AG09319 (cell line): ENCODE measurements at regions not wholly inside any gene's neighbourhood (a gene's known extent, or its start where the extent isn't known, plus 50 kb on each side); places are given as distances from the start of the nearest gene placed in this dataset.

Experiments used
- DNase-seq: peaks from one replicate; pipeline ENCODE4 v3.0.0-alpha.2; 2010; ENCODE audit warnings: low read depth; ENCODE audit errors: extremely low read depth
- TF ChIP-seq, protein P1 (sequence below): IDR thresholded peaks from 2 replicates; pipeline ENCODE4 v1.5.1; 2011; ENCODE audit warnings: low read depth, mild to moderate bottlenecking, inconsistent platforms, low read length, moderate library complexity

DNA sequence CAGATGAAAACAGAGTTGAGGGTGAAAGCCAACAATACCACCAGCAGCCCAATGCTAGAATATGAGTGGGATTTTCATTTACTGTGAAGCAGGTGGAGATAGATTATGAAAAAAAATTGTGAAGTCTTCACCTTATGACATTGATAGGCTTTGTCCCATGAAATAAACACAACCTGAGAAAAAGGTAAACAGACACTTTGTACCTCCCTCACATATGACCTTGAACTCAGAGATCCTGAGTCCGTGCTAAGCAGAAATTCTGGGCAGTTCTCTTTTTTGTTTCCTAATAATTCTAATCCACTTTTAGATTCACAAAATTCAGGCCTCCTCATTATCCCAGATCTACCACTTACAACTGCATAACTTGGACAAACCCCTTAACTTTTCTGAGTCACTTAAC, 127.3 kb upstream of the RORB start:
- no peak for DNase-seq
- TF ChIP-seq, protein P1, sequence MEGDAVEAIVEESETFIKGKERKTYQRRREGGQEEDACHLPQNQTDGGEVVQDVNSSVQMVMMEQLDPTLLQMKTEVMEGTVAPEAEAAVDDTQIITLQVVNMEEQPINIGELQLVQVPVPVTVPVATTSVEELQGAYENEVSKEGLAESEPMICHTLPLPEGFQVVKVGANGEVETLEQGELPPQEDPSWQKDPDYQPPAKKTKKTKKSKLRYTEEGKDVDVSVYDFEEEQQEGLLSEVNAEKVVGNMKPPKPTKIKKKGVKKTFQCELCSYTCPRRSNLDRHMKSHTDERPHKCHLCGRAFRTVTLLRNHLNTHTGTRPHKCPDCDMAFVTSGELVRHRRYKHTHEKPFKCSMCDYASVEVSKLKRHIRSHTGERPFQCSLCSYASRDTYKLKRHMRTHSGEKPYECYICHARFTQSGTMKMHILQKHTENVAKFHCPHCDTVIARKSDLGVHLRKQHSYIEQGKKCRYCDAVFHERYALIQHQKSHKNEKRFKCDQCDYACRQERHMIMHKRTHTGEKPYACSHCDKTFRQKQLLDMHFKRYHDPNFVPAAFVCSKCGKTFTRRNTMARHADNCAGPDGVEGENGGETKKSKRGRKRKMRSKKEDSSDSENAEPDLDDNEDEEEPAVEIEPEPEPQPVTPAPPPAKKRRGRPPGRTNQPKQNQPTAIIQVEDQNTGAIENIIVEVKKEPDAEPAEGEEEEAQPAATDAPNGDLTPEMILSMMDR, result no peak

DNA sequence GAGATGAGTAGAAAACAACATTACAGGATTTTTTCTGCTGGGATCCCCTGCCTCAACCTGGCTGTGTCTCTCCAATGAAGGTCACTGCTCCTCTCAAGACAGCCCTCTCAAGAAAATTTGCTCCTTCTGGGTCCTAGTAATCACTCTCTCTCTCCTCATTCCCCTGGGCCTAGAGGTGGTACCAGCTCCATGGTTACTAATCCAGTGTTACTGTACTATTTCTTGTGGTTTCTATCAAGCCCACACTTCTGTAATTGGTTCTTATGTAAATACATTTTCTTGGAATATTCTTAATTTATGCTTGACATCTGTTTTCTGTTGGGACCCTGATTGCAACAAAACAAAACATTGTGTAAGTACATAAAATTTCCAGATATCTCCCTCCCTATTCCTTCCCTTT, 123.8 kb upstream of the RORB start:
- TF ChIP-seq, protein P1, result no peak
- DNase-seq, result no peak

DNA sequence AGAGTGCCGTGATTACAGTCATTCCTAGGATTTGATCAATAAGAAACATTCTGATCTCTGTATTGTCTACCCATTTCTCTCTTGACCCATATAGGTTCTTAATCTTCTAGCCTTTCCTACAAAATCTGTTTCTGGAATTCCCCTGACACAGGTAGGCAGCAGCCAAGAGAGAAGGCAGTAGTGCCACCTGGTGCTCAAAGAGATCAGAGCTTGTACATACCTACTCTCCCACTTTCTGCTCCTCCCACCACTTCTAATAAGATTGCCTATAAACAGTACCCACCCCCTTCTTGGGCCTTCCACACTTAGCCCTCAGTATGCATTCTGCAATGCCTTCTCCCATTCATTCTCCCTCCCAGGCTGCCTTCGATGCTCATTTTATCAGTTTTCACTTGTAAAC, 117.4 kb upstream of the RORB start:
- TF ChIP-seq, protein P1, result peak; percentile 3; the same call in 1 of the 2 replicates

DNA sequence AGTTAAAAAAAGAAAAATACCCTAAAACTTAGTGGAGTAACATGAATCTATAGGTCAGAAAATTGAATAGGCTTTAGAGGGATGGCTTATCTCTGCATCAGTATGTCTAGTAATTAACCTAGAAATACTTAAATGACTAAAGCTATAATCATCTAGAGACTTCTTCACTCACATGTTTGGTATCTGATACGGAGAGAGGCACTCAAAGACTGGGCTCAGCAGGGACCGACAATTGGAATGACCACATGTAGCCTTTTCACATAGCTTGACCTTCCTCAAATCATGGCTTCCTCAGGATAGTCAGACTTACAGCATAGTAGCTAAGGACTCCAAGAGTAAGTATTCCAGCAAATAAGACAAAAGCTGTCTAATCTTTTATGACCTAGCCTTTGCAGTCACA, 105.3 kb upstream of the RORB start:
- no peak for DNase-seq
- TF ChIP-seq, protein P1, result no peak

More for the DNA sequence above, 117.4 kb upstream of the RORB start:
- no peak for DNase-seq

DNA sequence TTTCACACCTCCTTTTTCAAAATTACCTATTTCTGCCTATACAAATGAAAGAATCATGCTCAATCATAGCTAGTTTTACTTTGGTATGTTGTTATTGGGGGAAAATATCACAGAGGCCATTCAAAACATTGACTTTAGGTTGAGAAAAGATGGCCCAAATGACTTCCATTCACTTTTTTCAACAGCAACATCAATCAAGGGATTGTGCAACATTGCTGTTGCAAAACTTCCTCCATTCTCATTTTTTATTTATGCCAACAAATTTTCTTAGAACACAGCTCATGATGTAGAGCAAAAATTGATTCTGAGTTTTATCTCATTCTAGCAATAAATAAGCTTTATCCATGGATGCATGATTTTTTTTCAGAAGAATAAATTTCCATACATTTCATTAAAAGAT, 93.6 kb upstream of the RORB start:
- no peak for DNase-seq
- TF ChIP-seq, protein P1, result no peak

DNA sequence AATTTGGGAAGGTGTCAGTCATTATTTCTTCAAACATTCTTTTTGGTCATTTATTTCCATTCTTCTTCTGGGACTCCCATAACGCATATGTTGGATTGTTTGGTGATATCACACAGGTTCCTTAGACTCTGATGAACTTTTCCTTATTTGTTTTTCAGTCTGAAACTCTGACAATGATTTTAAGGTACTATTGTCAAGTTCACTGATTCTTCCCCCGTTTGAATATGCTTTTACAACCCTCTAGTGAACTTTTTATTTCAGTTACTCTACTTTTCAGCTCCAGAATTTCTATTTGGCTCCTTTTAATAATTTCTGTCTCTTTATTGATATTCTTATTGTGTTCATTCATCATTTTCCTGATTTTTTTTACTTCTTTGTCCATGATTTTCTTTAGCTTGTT, 92.5 kb upstream of the RORB start:
- TF ChIP-seq, protein P1, result no peak
- no peak for DNase-seq

DNA sequence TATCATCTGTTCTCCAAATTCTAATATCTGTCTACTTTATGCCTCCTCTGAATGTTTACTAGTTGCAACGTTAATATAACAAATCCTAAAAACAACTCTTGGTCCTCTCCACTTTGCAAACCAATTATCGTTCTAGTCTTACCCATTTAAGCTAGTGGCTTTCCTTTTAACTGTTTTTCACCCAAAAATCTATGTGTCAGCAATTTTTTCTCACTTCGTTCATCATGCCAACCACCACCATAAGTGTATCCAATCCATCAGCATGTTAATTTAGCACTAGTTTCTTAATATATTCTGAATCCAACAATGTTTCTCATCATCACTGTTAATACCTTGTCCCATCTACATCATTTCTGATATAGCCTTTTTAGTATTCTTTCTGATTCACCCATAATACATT, 90.0 kb upstream of the RORB start:
- TF ChIP-seq, protein P1, result no peak

More for the DNA sequence above, 90.0 kb upstream of the RORB start:
- no peak for DNase-seq
